ENCODE measurements at regions not wholly inside any gene's neighbourhood (a gene's known extent, or its start where the extent isn't known, plus 50 kb on each side); places are given as distances from the start of the nearest gene placed in this dataset.
"Not testable (repeated sequence)": the region's sequence is repeated elsewhere in the genome, so short reads cannot be mapped to it uniquely, and the experiment has no call there.

DNA sequence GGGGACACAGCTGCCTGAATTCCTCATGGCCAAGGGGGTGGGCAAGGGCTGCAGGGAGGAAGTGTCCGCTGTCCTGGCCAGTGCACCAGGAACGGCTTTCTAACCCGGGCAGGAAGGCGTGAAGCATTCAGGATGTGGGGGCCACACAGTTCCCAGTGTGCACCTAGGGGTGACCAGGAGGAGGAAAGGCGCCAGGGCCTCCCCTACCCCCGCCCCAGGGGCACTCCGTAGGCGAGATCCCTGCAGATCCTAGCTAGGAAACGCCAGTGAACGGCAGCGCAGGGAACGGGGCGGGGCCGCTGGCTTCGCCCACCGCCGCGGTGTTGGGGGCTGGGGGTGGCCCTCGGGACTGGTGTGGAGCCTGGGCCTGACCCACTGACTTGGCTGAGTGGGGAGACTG, 199.6 kb downstream of the USP22 start:
- TF ChIP-seq, protein P1, sequence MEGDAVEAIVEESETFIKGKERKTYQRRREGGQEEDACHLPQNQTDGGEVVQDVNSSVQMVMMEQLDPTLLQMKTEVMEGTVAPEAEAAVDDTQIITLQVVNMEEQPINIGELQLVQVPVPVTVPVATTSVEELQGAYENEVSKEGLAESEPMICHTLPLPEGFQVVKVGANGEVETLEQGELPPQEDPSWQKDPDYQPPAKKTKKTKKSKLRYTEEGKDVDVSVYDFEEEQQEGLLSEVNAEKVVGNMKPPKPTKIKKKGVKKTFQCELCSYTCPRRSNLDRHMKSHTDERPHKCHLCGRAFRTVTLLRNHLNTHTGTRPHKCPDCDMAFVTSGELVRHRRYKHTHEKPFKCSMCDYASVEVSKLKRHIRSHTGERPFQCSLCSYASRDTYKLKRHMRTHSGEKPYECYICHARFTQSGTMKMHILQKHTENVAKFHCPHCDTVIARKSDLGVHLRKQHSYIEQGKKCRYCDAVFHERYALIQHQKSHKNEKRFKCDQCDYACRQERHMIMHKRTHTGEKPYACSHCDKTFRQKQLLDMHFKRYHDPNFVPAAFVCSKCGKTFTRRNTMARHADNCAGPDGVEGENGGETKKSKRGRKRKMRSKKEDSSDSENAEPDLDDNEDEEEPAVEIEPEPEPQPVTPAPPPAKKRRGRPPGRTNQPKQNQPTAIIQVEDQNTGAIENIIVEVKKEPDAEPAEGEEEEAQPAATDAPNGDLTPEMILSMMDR (IDR thresholded peaks at IDR 0.05): not testable (repeated sequence)
- TF ChIP-seq, protein P2, sequence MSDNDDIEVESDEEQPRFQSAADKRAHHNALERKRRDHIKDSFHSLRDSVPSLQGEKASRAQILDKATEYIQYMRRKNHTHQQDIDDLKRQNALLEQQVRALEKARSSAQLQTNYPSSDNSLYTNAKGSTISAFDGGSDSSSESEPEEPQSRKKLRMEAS (IDR thresholded peaks at IDR 0.05): not testable (repeated sequence)

All from A549 (cell line).